HEK293T (cell line): ENCODE measurements at regions not wholly inside any gene's neighbourhood (a gene's known extent, or its start where the extent isn't known, plus 50 kb on each side); places are given as distances from the start of the nearest gene placed in this dataset.

Experiments used
- ARNT ChIP-seq: fragments of 450-650 bp; IDR thresholded peaks from 2 replicates; pipeline ENCODE4 v1.6.1; 2017; ENCODE audit warnings: mild to moderate bottlenecking
- BHLHE40 ChIP-seq: fragments of 450-650 bp; IDR thresholded peaks from 2 replicates; pipeline ENCODE4 v1.6.1; 2016; ENCODE audit warnings: mild to moderate bottlenecking, moderate library complexity, borderline replicate concordance
- ELF4 ChIP-seq: fragments of 450-650 bp; IDR thresholded peaks from 2 replicates; pipeline ENCODE4 v1.6.1; 2017; ENCODE audit warnings: antibody characterized with exemption
- FOXA1 ChIP-seq: fragments of 450-650 bp; IDR thresholded peaks from 2 replicates; pipeline ENCODE4 v1.6.1; 2016; ENCODE audit warnings: mild to moderate bottlenecking
- L3MBTL2 ChIP-seq: fragments of 450-650 bp; conservative IDR thresholded peaks from 2 replicates; pipeline ENCODE4 v1.6.1; 2016; ENCODE audit warnings: mild to moderate bottlenecking
- SP1 ChIP-seq: fragments of 450-650 bp; IDR thresholded peaks from 2 replicates; pipeline ENCODE4 v1.6.1; 2017

GRCh38 chr20:40578961-40579360 is 110.1 kb downstream of the MAFB start:
- no peak for TF ChIP-seq FOXA1
- TF ChIP-seq SP1 = no peak
- TF ChIP-seq L3MBTL2 = no peak
- no peak for TF ChIP-seq ELF4
- TF ChIP-seq BHLHE40 = no peak
- TF ChIP-seq ARNT = no peak
